SK-N-SH treated with all-trans-retinoic acid at 6 μM for 48 hours (cell line): ENCODE measurements at regions not wholly inside any gene's neighbourhood (a gene's known extent, or its start where the extent isn't known, plus 50 kb on each side); places are given as distances from the start of the nearest gene placed in this dataset.

Source experiments
- ARNTL ChIP-seq: fragments of 450-650 bp; formaldehyde crosslinking; IDR thresholded peaks from 2 replicates; pipeline ENCODE4 v1.5.0; 2020; ENCODE audit warnings: low read depth, mild to moderate bottlenecking, moderate library complexity, borderline replicate concordance
- CSDC2 ChIP-seq: fragments of 250-450 bp; sonication (Bioruptor Pico); IDR thresholded peaks from 2 replicates; pipeline ENCODE4 v1.5.0; 2020; ENCODE audit warnings: mild to moderate bottlenecking, moderate library complexity
- GLIS3 ChIP-seq: fragments of 250-450 bp; sonication (Bioruptor Pico); IDR thresholded peaks from 2 replicates; pipeline ENCODE4 v1.5.0; 2020; ENCODE audit warnings: mild to moderate bottlenecking, moderate library complexity
- ISL1 ChIP-seq: fragments of 250-450 bp; sonication (Bioruptor Pico); IDR thresholded peaks from 2 replicates; pipeline ENCODE4 v2.1.2; 2022; ENCODE audit warnings: mild to moderate bottlenecking, moderate library complexity
- OSR1 ChIP-seq: fragments of 250-450 bp; sonication (Bioruptor Pico); IDR thresholded peaks from 2 replicates; pipeline ENCODE4 v1.8.0; 2022; ENCODE audit warnings: moderate library complexity, mild to moderate bottlenecking, inconsistent platforms
- PATZ1 ChIP-seq: fragments of 250-450 bp; sonication (Bioruptor Pico); IDR thresholded peaks from 2 replicates; pipeline ENCODE4 v1.8.0; 2020; ENCODE audit warnings: mild to moderate bottlenecking, moderate library complexity, borderline replicate concordance
- TCF4 ChIP-seq: fragments of 250-450 bp; sonication (Bioruptor Pico); IDR thresholded peaks from 2 replicates; pipeline ENCODE4 v1.8.0; 2021; ENCODE audit warnings: mild to moderate bottlenecking, moderate library complexity, borderline replicate concordance
- TOX ChIP-seq: fragments of 250-450 bp; sonication (Bioruptor Pico); IDR thresholded peaks from 2 replicates; pipeline ENCODE4 v1.8.0; 2021; ENCODE audit warnings: mild to moderate bottlenecking, moderate library complexity, borderline replicate concordance
- ZC3H10 ChIP-seq: fragments of 250-450 bp; sonication (Bioruptor Pico); IDR thresholded peaks from 2 replicates; pipeline ENCODE4 v1.5.1; 2021; ENCODE audit warnings: mild to moderate bottlenecking, moderate library complexity
- ZFP30 ChIP-seq: fragments of 450-650 bp; formaldehyde crosslinking; IDR thresholded peaks from 2 replicates; pipeline ENCODE4 v1.5.0; 2022; ENCODE audit warnings: mild to moderate bottlenecking, moderate library complexity
- ZNF565 ChIP-seq: fragments of 450-650 bp; formaldehyde crosslinking; conservative IDR thresholded peaks from 2 replicates; pipeline ENCODE4 v1.5.0; 2020; ENCODE audit warnings: low read depth, mild to moderate bottlenecking, moderate library complexity
- ZNF70 ChIP-seq: fragments of 450-650 bp; formaldehyde crosslinking; IDR thresholded peaks from 2 replicates; pipeline ENCODE4 v1.5.0; 2020; ENCODE audit warnings: mild to moderate bottlenecking, moderate library complexity
- ZNF8 ChIP-seq: fragments of 450-650 bp; formaldehyde crosslinking; IDR thresholded peaks from 2 replicates; pipeline ENCODE4 v1.5.0; 2020; ENCODE audit warnings: mild to moderate bottlenecking, moderate library complexity

- TF ChIP-seq PATZ1 (CRISPR knock-in tag) (no peak), ZNF70 (CRISPR knock-in tag) (no peak), TCF4 (no peak), ARNTL (CRISPR knock-in tag) (no peak), GLIS3 (CRISPR knock-in tag) (no peak), TOX (CRISPR knock-in tag) (no peak), ISL1 (CRISPR knock-in tag) (no peak), ZC3H10 (no peak), ZFP30 (CRISPR knock-in tag) (no peak), ZNF8 (CRISPR knock-in tag) (no peak), ZNF565 (CRISPR knock-in tag) (no peak), OSR1 (no peak), CSDC2 (CRISPR knock-in tag) (no peak)
Measured at GRCh38 chr19:13668964-13669363, 95.4 kb upstream of the MRI1 start.
